ENCODE measurements at regions not wholly inside any gene's neighbourhood (a gene's known extent, or its start where the extent isn't known, plus 50 kb on each side); places are given as distances from the start of the nearest gene placed in this dataset.

- DNase-seq (ENCODE audit: insufficient read length, low spot score) (no peak), FAIRE-seq (no peak)
- no peak for TF ChIP-seq CTCF (IDR thresholded peaks at IDR 0.05; ENCODE audit: insufficient read depth, missing control alignments)
These were observed 83.8 kb upstream of the KL start for GRCh38 chr13:32932376-32932775.

GRCh38 chr13:32936716-32937115 is 79.5 kb upstream of the KL start:
- no peak for DNase-seq (ENCODE audit: insufficient read length, low spot score)
- TF ChIP-seq CTCF (IDR thresholded peaks at IDR 0.05; ENCODE audit: insufficient read depth, missing control alignments): no peak
- no peak for FAIRE-seq

- no peak for FAIRE-seq
- no peak for DNase-seq (ENCODE audit: insufficient read length, low spot score)
- no peak for TF ChIP-seq CTCF (IDR thresholded peaks at IDR 0.05; ENCODE audit: insufficient read depth, missing control alignments)
These were observed 77.9 kb upstream of the KL start for GRCh38 chr13:32938314-32938713.

GRCh38 chr13:32938907-32939306 is 77.3 kb upstream of the KL start:
- no peak for FAIRE-seq
- TF ChIP-seq CTCF (IDR thresholded peaks at IDR 0.05; ENCODE audit: insufficient read depth, missing control alignments): no peak
- DNase-seq (ENCODE audit: insufficient read length, low spot score): no peak

- FAIRE-seq: no peak
- no peak for TF ChIP-seq CTCF (IDR thresholded peaks at IDR 0.05; ENCODE audit: insufficient read depth, missing control alignments)
- DNase-seq (ENCODE audit: insufficient read length, low spot score): no peak
These were observed 75.6 kb upstream of the KL start for GRCh38 chr13:32940601-32941000.

- TF ChIP-seq CTCF (IDR thresholded peaks at IDR 0.05; ENCODE audit: insufficient read depth, missing control alignments): no peak
- DNase-seq (ENCODE audit: insufficient read length, low spot score) (no peak), FAIRE-seq (no peak)
These were observed 74.9 kb upstream of the KL start for GRCh38 chr13:32941368-32941767.

GRCh38 chr13:32946558-32946957 is 69.7 kb upstream of the KL start:
- no peak for TF ChIP-seq CTCF (IDR thresholded peaks at IDR 0.05; ENCODE audit: insufficient read depth, missing control alignments)
- no peak for DNase-seq (ENCODE audit: insufficient read length, low spot score)

More at GRCh38 chr13:32946558-32946957, 69.7 kb upstream of the KL start:
- no peak for FAIRE-seq

All from D721Med (cell line).